MM.1S (cell line): ENCODE measurements at regions not wholly inside any gene's neighbourhood (a gene's known extent, or its start where the extent isn't known, plus 50 kb on each side); places are given as distances from the start of the nearest gene placed in this dataset.

Experiments
- CTCF ChIP-seq: fragments of 300-600 bp; sonication (generic); IDR thresholded peaks from 2 replicates; pipeline ENCODE4 v1.5.1; 2016; ENCODE audit warnings: antibody characterized with exemption, low read length, mixed read lengths
- EZH2 ChIP-seq: fragments of 300-600 bp; sonication (generic); optimal IDR thresholded peaks from 2 replicates; pipeline ENCODE3; 2017; ENCODE audit warnings: low read depth, mild to moderate bottlenecking, antibody characterized with exemption, low read length, mixed read lengths

GRCh38 chr15:79700951-79701480 is 195.8 kb downstream of the MTHFS start:
- TF ChIP-seq CTCF, result no peak
- no peak for TF ChIP-seq EZH2
